ENCODE measurements at regions not wholly inside any gene's neighbourhood (a gene's known extent, or its start where the extent isn't known, plus 50 kb on each side); places are given as distances from the start of the nearest gene placed in this dataset.

- no peak overlapping the region for H3K4me2 ChIP-seq
- BruUV-seq (replicated peaks): no TSS peak
- TF ChIP-seq CTCF (conservative IDR thresholded peaks at IDR 0.05): no peak
- no peak for TF ChIP-seq EZH2 (IDR thresholded peaks at IDR 0.05; ENCODE audit: low read depth)
Measured at GRCh38 chr10:120398180-120398579, 58.8 kb upstream of the PLPP4 start.

GRCh38 chr10:120400601-120401000 is 56.4 kb upstream of the PLPP4 start:
- no peak for DNase-seq
- H3K4me1 ChIP-seq (replicated peaks; ENCODE audit: insufficient read depth): no peaks in the 10 kb centered on the region
- no peak overlapping the region for H3K27ac ChIP-seq
- no peaks in the 10 kb centered on the region for H3K9me2 ChIP-seq (ENCODE audit: insufficient read depth)
- ChIA-PET POLR2A (ENCODE audit: unreplicated experiment) (no interaction called here), CTCF (no interaction called here)
- no peaks in the 10 kb centered on the region for H3K79me2 ChIP-seq (ENCODE audit: low read depth)
- no peaks in the 10 kb centered on the region for H3K9me3 ChIP-seq (ENCODE audit: insufficient read depth, low read depth)
- H3K36me3 ChIP-seq (ENCODE audit: low read depth): no peaks in the 10 kb centered on the region
- no peak overlapping the region for H3K4me3 ChIP-seq
- BruUV-seq (replicated peaks): no TSS peak
- H3K4me2 ChIP-seq: no peak overlapping the region
- no peaks in the 10 kb centered on the region for H4K20me1 ChIP-seq (ENCODE audit: insufficient read depth)
- no peaks in the 10 kb centered on the region for H3F3A ChIP-seq (ENCODE audit: insufficient read depth, low read depth)
- H3K27me3 ChIP-seq (ENCODE audit: insufficient read depth, low read depth): no peaks in the 10 kb centered on the region
- TF ChIP-seq EZH2 (IDR thresholded peaks at IDR 0.05; ENCODE audit: low read depth): no peak
- no peak for TF ChIP-seq CTCF (conservative IDR thresholded peaks at IDR 0.05)
- intact Hi-C loops (cut with micrococcal nuclease; ENCODE audit: unreplicated experiment): no loop called here
- H2AFZ ChIP-seq: no peak overlapping the region

More at GRCh38 chr10:120398180-120398579, 58.8 kb upstream of the PLPP4 start:
- Histone ChIP-seq H4K20me1 (ENCODE audit: insufficient read depth) (no peaks in the 10 kb centered on the region), H3K27ac (no peak overlapping the region), H3K9me3 (ENCODE audit: insufficient read depth, low read depth) (no peaks in the 10 kb centered on the region), H3F3A (ENCODE audit: insufficient read depth, low read depth) (no peaks in the 10 kb centered on the region), H3K27me3 (ENCODE audit: insufficient read depth, low read depth) (no peaks in the 10 kb centered on the region), H3K4me3 (no peak overlapping the region), H3K4me1 (replicated peaks; ENCODE audit: insufficient read depth) (no peaks in the 10 kb centered on the region), H3K79me2 (ENCODE audit: low read depth) (no peaks in the 10 kb centered on the region), H3K36me3 (ENCODE audit: low read depth) (no peaks in the 10 kb centered on the region), H3K9me2 (ENCODE audit: insufficient read depth) (no peaks in the 10 kb centered on the region), H2AFZ (no peak overlapping the region)
- ChIA-PET CTCF (no interaction called here), POLR2A (ENCODE audit: unreplicated experiment) (no interaction called here)
- intact Hi-C loops (cut with micrococcal nuclease; ENCODE audit: unreplicated experiment): no loop called here
- no peak for DNase-seq

GRCh38 chr10:120402147-120402766 is 54.8 kb upstream of the PLPP4 start:
- Histone ChIP-seq H3K27ac (no peak overlapping the region), H3K36me3 (ENCODE audit: low read depth) (no peaks in the 10 kb centered on the region), H3K27me3 (ENCODE audit: insufficient read depth, low read depth) (no peaks in the 10 kb centered on the region), H3K9me3 (ENCODE audit: insufficient read depth, low read depth) (no peaks in the 10 kb centered on the region), H2AFZ (no peak overlapping the region), H3K9me2 (ENCODE audit: insufficient read depth) (no peaks in the 10 kb centered on the region), H3F3A (ENCODE audit: insufficient read depth, low read depth) (no peaks in the 10 kb centered on the region), H4K20me1 (ENCODE audit: insufficient read depth) (no peaks in the 10 kb centered on the region), H3K4me1 (replicated peaks; ENCODE audit: insufficient read depth) (no peaks in the 10 kb centered on the region), H3K79me2 (ENCODE audit: low read depth) (no peaks in the 10 kb centered on the region), H3K4me3 (no peak overlapping the region), H3K4me2 (no peak overlapping the region)
- BruUV-seq (replicated peaks): no TSS peak
- CTCF ChIA-PET: no interaction called here
- POLR2A ChIA-PET (ENCODE audit: unreplicated experiment): no interaction called here
- intact Hi-C loops (cut with micrococcal nuclease; ENCODE audit: unreplicated experiment): no loop called here
- TF ChIP-seq EZH2 (IDR thresholded peaks at IDR 0.05; ENCODE audit: low read depth): no peak
- no peak for TF ChIP-seq CTCF (conservative IDR thresholded peaks at IDR 0.05)
- DNase-seq: no peak
